H9 (cell line): ENCODE measurements at regions not wholly inside any gene's neighbourhood (a gene's known extent, or its start where the extent isn't known, plus 50 kb on each side); places are given as distances from the start of the nearest gene placed in this dataset.

Experiments
- DNase-seq: peaks from one replicate; pipeline ENCODE4 v3.0.0-alpha.2; 2017
- H2AFZ ChIP-seq: one replicate; pipeline ENCODE4 v1.6.1; 2013; ENCODE audit warnings: mild to moderate bottlenecking, low read length, control low read depth, moderate library complexity
- H2AK5ac ChIP-seq: 2 replicates; pipeline ENCODE4 v1.6.1; 2013; ENCODE audit warnings: low read length, control low read depth, mixed read lengths; ENCODE audit not compliant: insufficient read length
- H2BK120ac ChIP-seq: one replicate; pipeline ENCODE4 v1.6.1; 2013; ENCODE audit warnings: low read depth, mild to moderate bottlenecking, low read length, control low read depth, inconsistent platforms; ENCODE audit not compliant: poor library complexity, severe bottlenecking
- H2BK12ac ChIP-seq: 2 replicates; pipeline ENCODE4 v1.6.1; 2013; ENCODE audit warnings: low read length, control low read depth, mixed read lengths, low read depth; ENCODE audit not compliant: insufficient read length
- H2BK15ac ChIP-seq: 2 replicates; pipeline ENCODE4 v1.6.1; 2013; ENCODE audit warnings: low read depth, low read length, control low read depth
- H2BK20ac ChIP-seq: one replicate; pipeline ENCODE4 v1.6.1; 2013; ENCODE audit warnings: low read depth, mild to moderate bottlenecking, low read length, control low read depth, inconsistent platforms; ENCODE audit not compliant: poor library complexity, severe bottlenecking
- H2BK5ac ChIP-seq: 2 replicates; pipeline ENCODE4 v1.6.1; 2013; ENCODE audit warnings: low read length, control low read depth, mixed read lengths; ENCODE audit not compliant: insufficient read length
- H3K14ac ChIP-seq: 2 replicates; pipeline ENCODE4 v1.6.1; 2013; ENCODE audit warnings: low read length, control low read depth; ENCODE audit not compliant: insufficient read depth
- H3K18ac ChIP-seq: 2 replicates; pipeline ENCODE4 v1.6.1; 2013; ENCODE audit warnings: low read depth, mild to moderate bottlenecking, mixed read lengths, low read length, control low read depth; ENCODE audit not compliant: insufficient read length
- H3K23ac ChIP-seq: 2 replicates; pipeline ENCODE4 v1.6.1; 2013; ENCODE audit warnings: low read length, control low read depth, mixed read lengths, low read depth; ENCODE audit not compliant: insufficient read length
- H3K23me2 ChIP-seq: 2 replicates; pipeline ENCODE4 v1.6.1; 2013; ENCODE audit warnings: low read depth, mild to moderate bottlenecking, mixed read lengths, low read length, control low read depth; ENCODE audit not compliant: insufficient read length, poor library complexity, severe bottlenecking
- H3K27ac ChIP-seq: 2 replicates; pipeline ENCODE4 v1.5.1; 2013; ENCODE audit warnings: low read length, control low read depth, mixed read lengths, low read depth; ENCODE audit not compliant: insufficient read length
- H3K27me3 ChIP-seq: 2 replicates; pipeline ENCODE4 v1.6.1; 2013; ENCODE audit warnings: low read length, control low read depth, inconsistent platforms; ENCODE audit not compliant: insufficient read depth
- H3K4ac ChIP-seq: 2 replicates; pipeline ENCODE4 v1.6.1; 2013; ENCODE audit warnings: low read depth, mild to moderate bottlenecking, control low read depth, inconsistent platforms, low read length, moderate library complexity
- H3K4me1 ChIP-seq: 2 replicates; pipeline ENCODE4 v1.6.1; 2013; ENCODE audit warnings: low read length, control low read depth, inconsistent platforms; ENCODE audit not compliant: insufficient read depth
- H3K4me2 ChIP-seq: 2 replicates; pipeline ENCODE4 v1.6.1; 2013; ENCODE audit warnings: low read length, control low read depth, mixed read lengths; ENCODE audit not compliant: insufficient read length, insufficient read depth
- H3K56ac ChIP-seq: 2 replicates; pipeline ENCODE4 v1.6.1; 2013; ENCODE audit warnings: low read depth, mild to moderate bottlenecking, mixed read lengths, low read length, control low read depth; ENCODE audit not compliant: insufficient read length
- H3K79me1 ChIP-seq: 2 replicates; pipeline ENCODE4 v1.6.1; 2013; ENCODE audit warnings: low read depth, mild to moderate bottlenecking, moderate library complexity, low read length, control low read depth, inconsistent platforms; ENCODE audit not compliant: insufficient read depth, poor library complexity, severe bottlenecking
- H3K79me2 ChIP-seq: 2 replicates; pipeline ENCODE4 v1.6.1; 2013; ENCODE audit warnings: low read length, control low read depth, inconsistent platforms; ENCODE audit not compliant: insufficient read depth
- H3K9ac ChIP-seq: 2 replicates; pipeline ENCODE4 v1.6.1; 2013; ENCODE audit warnings: low read length, control low read depth, mixed read lengths; ENCODE audit not compliant: insufficient read length; ENCODE audit errors: extremely low read depth
- H3K9me3 ChIP-seq: one replicate; pipeline ENCODE4 v1.6.1; 2013; ENCODE audit warnings: low read depth, low read length, inconsistent platforms; ENCODE audit not compliant: control insufficient read depth
- H3T11ph ChIP-seq: one replicate; pipeline ENCODE4 v1.6.1; 2013; ENCODE audit warnings: mild to moderate bottlenecking, low read length, control low read depth, inconsistent platforms
- H4K20me1 ChIP-seq: one replicate; pipeline ENCODE4 v1.6.1; 2013; ENCODE audit not compliant: control insufficient read depth, insufficient read length, insufficient read depth
- H4K5ac ChIP-seq: 2 replicates; pipeline ENCODE4 v1.6.1; 2013; ENCODE audit warnings: low read depth, mild to moderate bottlenecking, mixed read lengths, low read length, control low read depth; ENCODE audit not compliant: insufficient read length
- H4K8ac ChIP-seq: replicated peaks from 2 replicates; pipeline ENCODE4 v1.6.1; 2013; ENCODE audit warnings: low read length, control low read depth, mixed read lengths, low read depth; ENCODE audit not compliant: insufficient read length
- H4K91ac ChIP-seq: 2 replicates; pipeline ENCODE4 v1.6.1; 2013; ENCODE audit warnings: low read depth, mild to moderate bottlenecking, moderate library complexity, mixed read lengths, low read length, control low read depth; ENCODE audit not compliant: insufficient read length
- H3K27ac Mint-ChIP-seq, 3 experiments: 2 replicates in 2 of 3; 3 replicates in 1 of 3; pipeline ENCODE4 v1.8.0; 2020 to 2021; ENCODE audit warnings: mixed read lengths in 3 of 3, mild to moderate bottlenecking in 1 of 3, moderate library complexity in 1 of 3
- H3K27me3 Mint-ChIP-seq: 2 replicates; pipeline ENCODE4 v1.8.0; 2021; ENCODE audit warnings: low read depth, mild to moderate bottlenecking, moderate library complexity, mixed read lengths
- H3K36me3 Mint-ChIP-seq, 3 experiments: 2 replicates in 2 of 3; 3 replicates in 1 of 3; pipeline ENCODE4 v1.8.0; 2020 to 2021; ENCODE audit warnings: low read depth in 3 of 3, mixed read lengths in 3 of 3; ENCODE audit not compliant: insufficient read depth in 1 of 3
- H3K4me1 Mint-ChIP-seq, 2 experiments: 2 replicates each; pipeline ENCODE4 v1.8.0; 2020; ENCODE audit warnings: mixed read lengths in 2 of 2
- H3K4me3 Mint-ChIP-seq, 2 experiments: 2 replicates in 1 of 2; 3 replicates in 1 of 2; pipeline ENCODE4 v1.8.0; 2020 to 2021; ENCODE audit warnings: mild to moderate bottlenecking in 2 of 2, mixed read lengths in 2 of 2, moderate library complexity in 1 of 2
- H3K9me3 Mint-ChIP-seq, 2 experiments: 2 replicates in 1 of 2; 3 replicates in 1 of 2; pipeline ENCODE4 v1.8.0; 2020; ENCODE audit warnings: mild to moderate bottlenecking in 2 of 2, mixed read lengths in 2 of 2, moderate library complexity in 1 of 2
- CTCF ChIP-seq: fragments of 200-600 bp; sonication (generic); conservative IDR thresholded peaks from 3 replicates; pipeline ENCODE4 v1.8.0; 2021; ENCODE audit warnings: antibody characterized with exemption, mild to moderate bottlenecking
- WGBS: extraction: QIAGEN DNeasy Blood & Tissue Kit; methylation state at CpG from one replicate; pipeline ENCODE4 v1.1.7; 2013; ENCODE audit warnings: missing lambda C conversion rate, low lambda C conversion rate, mixed read lengths; ENCODE audit not compliant: insufficient read length; ENCODE audit errors: extremely low coverage; 5-methylcytosine and 5-hydroxymethylcytosine counted together

DNA sequence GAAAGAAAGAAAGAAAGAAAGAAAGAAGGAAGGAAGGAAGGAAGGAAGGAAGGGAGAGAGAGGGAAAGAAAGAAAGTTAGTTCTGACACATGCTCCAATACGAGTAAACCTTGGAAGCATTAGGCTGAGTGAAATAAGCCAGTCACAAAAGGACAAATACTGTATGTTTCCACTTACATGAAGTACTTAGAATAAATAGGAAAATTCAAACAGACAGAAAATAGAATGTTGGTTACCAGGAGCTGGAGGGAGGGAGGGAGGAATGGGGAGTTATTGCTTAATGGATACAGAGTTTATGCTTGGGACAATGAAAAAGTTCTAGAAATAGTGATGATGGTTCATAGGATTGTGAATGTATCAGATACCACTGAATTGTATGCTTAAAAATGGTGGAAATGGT is 75.2 kb upstream of the CDH4 start:
- no peak overlapping the region for H3K18ac ChIP-seq
- H2AK5ac ChIP-seq, result no peak overlapping the region
- no peak overlapping the region for H2AFZ ChIP-seq
- H4K20me1 ChIP-seq, result no peaks in the 10 kb centered on the region
- no peak overlapping the region for H4K5ac ChIP-seq
- H3K9me3 ChIP-seq, result no peaks in the 10 kb centered on the region
- no peaks in the 10 kb centered on the region for H3K4me1 ChIP-seq
- no peak overlapping the region for H3K23ac ChIP-seq
- H3K27me3 Mint-ChIP-seq, result peaks cover 70% of the 10 kb centered on the region
- no peak overlapping the region for H3K4me3 Mint-ChIP-seq
- H2BK5ac ChIP-seq, result no peak overlapping the region
- H4K8ac ChIP-seq, result no peak overlapping the region
- no peaks in the 10 kb centered on the region for H3K79me1 ChIP-seq
- H3K56ac ChIP-seq, result no peak overlapping the region
- H3K9me3 Mint-ChIP-seq, result no peaks in the 10 kb centered on the region
- no peaks in the 10 kb centered on the region for H3K36me3 Mint-ChIP-seq
- no peak overlapping the region for H3K14ac ChIP-seq
- peaks cover 0 to 7% of the 10 kb centered on the region in 2 experiments; a peak in 2 of 4 replicates for H3K4me1 Mint-ChIP-seq
- H3K4me2 ChIP-seq, result no peak overlapping the region
- no peak overlapping the region for H2BK120ac ChIP-seq
- no peak overlapping the region for H3K27ac Mint-ChIP-seq
- H2BK15ac ChIP-seq, result no peak overlapping the region
- no peak overlapping the region for H3T11ph ChIP-seq
- H3K4ac ChIP-seq, result no peak overlapping the region
- no peak overlapping the region for H3K27ac ChIP-seq
- no peak overlapping the region for H2BK20ac ChIP-seq
- H3K9ac ChIP-seq, result no peak overlapping the region
- no peaks in the 10 kb centered on the region for H3K79me2 ChIP-seq
- no peak for DNase-seq
- no peak for TF ChIP-seq CTCF
- H3K23me2 ChIP-seq, result no peaks in the 10 kb centered on the region
- WGBS, result no CpG with 5 or more reads among the region's 1 CpG
- H3K27me3 ChIP-seq, result peaks cover 1% of the 10 kb centered on the region; the same call in 1 of the 2 replicates
- H2BK12ac ChIP-seq, result no peak overlapping the region
- no peak overlapping the region for H4K91ac ChIP-seq
